ENCODE measurements at regions not wholly inside any gene's neighbourhood (a gene's known extent, or its start where the extent isn't known, plus 50 kb on each side); places are given as distances from the start of the nearest gene placed in this dataset.

DNA sequence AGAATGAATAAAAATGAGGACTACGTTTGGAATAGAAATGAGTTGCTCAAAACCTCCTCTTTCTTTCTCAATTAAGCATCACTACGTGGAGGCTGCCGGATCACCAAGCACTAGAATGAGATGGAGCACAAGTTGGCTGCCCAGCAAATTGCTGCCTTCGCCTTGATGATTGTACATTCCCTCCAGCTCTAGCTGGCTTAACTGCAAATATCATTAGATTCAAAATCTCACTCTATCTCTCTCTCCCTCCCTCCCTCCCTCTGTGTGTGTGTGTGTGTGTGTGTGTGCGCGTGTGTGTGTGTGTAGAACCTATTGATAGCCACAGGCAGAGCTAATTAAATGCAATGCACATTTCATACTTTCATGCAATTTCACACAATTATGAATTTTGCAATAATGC is 310.7 kb upstream of the CDH4 start:
- no peak overlapping the region for H3K27ac ChIP-seq (ENCODE audit: low read depth in 2 of 2, low read length in 1 of 2)
- H3K36me3 ChIP-seq (replicated peaks in 1 of 2; ENCODE audit: control insufficient read depth in 1 of 2, insufficient read depth in 2 of 2, low read length in 1 of 2), result no peaks in the 10 kb centered on the region
- no peak overlapping the region for H3K4me2 ChIP-seq
- no peak overlapping the region for H3K4me3 ChIP-seq (ENCODE audit: low read depth in 2 of 2, low read length in 1 of 2)
- WGBS (ENCODE audit: low lambda C conversion rate), result 35% methylated on average over 6 of the region's 6 CpGs
- H3K9ac ChIP-seq, result no peak overlapping the region
- H3K79me2 ChIP-seq (ENCODE audit: insufficient read depth), result no peaks in the 10 kb centered on the region
- no peaks in the 10 kb centered on the region for H3F3A ChIP-seq (replicated peaks; ENCODE audit: insufficient read depth)
- DNase-seq, result no peak
- no peak overlapping the region for H2AFZ ChIP-seq (ENCODE audit: low read depth)
- ChIA-PET POLR2A (no interaction called here), CTCF (no interaction called here)
- H3K27me3 ChIP-seq (ENCODE audit: insufficient read depth), result no peaks in the 10 kb centered on the region
- no peaks in the 10 kb centered on the region for H4K20me1 ChIP-seq (ENCODE audit: insufficient read depth)
- no peaks in the 10 kb centered on the region for H3K4me1 ChIP-seq (ENCODE audit: control insufficient read depth in 1 of 2, insufficient read depth in 2 of 2, low read depth in 1 of 2, low read length in 1 of 2)
- H3K9me2 ChIP-seq, result no peaks in the 10 kb centered on the region
- no peaks in the 10 kb centered on the region for H3K9me3 ChIP-seq
- TF ChIP-seq FOXJ3 (CRISPR knock-in tag; IDR thresholded peaks at IDR 0.05) (no peak), NFIC (IDR thresholded peaks at IDR 0.05; ENCODE audit: borderline replicate concordance) (no peak), PBX3 (IDR thresholded peaks at IDR 0.05) (no peak), IRF3 (IDR thresholded peaks at IDR 0.05; ENCODE audit: low read depth, low read length) (no peak), RAD21 (IDR thresholded peaks at IDR 0.05; ENCODE audit: low read length) (no peak), YY1 (IDR thresholded peaks at IDR 0.05; ENCODE audit: low read depth) (no peak), REST (IDR thresholded peaks at IDR 0.05; ENCODE audit: low read depth, low read length) (no peak), RCOR1 (IDR thresholded peaks at IDR 0.05; ENCODE audit: low read length) (no peak), EP300 (IDR thresholded peaks at IDR 0.05; ENCODE audit: borderline replicate concordance in 1 of 2, low read depth in 1 of 2, low read length in 1 of 2) (no peak), SIN3A (IDR thresholded peaks at IDR 0.05; ENCODE audit: borderline replicate concordance, low read depth, low read length) (no peak), EZH2phosphoT487 (IDR thresholded peaks at IDR 0.05; ENCODE audit: borderline replicate concordance, low read depth) (no peak), USF1 (IDR thresholded peaks at IDR 0.05; ENCODE audit: borderline replicate concordance, low read depth) (no peak), ZBTB33 (IDR thresholded peaks at IDR 0.05; ENCODE audit: borderline replicate concordance, low read depth) (no peak), GATA2 (CRISPR knock-in tag; IDR thresholded peaks at IDR 0.05) (no peak), ELF1 (IDR thresholded peaks at IDR 0.05) (no peak), CHD2 (IDR thresholded peaks at IDR 0.05; ENCODE audit: low read length, partially characterized antibody) (no peak), SMC3 (IDR thresholded peaks at IDR 0.05; ENCODE audit: low read depth, low read length) (no peak), TEAD4 (IDR thresholded peaks at IDR 0.05; ENCODE audit: borderline replicate concordance, insufficient read depth) (no peak)
- TF ChIP-seq, protein P1, sequence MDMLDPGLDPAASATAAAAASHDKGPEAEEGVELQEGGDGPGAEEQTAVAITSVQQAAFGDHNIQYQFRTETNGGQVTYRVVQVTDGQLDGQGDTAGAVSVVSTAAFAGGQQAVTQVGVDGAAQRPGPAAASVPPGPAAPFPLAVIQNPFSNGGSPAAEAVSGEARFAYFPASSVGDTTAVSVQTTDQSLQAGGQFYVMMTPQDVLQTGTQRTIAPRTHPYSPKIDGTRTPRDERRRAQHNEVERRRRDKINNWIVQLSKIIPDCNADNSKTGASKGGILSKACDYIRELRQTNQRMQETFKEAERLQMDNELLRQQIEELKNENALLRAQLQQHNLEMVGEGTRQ (IDR thresholded peaks at IDR 0.05; ENCODE audit: borderline replicate concordance, low read depth, low read length), result no peak
- TF ChIP-seq, protein P2, sequence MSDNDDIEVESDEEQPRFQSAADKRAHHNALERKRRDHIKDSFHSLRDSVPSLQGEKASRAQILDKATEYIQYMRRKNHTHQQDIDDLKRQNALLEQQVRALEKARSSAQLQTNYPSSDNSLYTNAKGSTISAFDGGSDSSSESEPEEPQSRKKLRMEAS (IDR thresholded peaks at IDR 0.05; ENCODE audit: low read depth), result no peak

All from SK-N-SH (cell line).